ENCODE measurements at regions not wholly inside any gene's neighbourhood (a gene's known extent, or its start where the extent isn't known, plus 50 kb on each side); places are given as distances from the start of the nearest gene placed in this dataset.

DNA sequence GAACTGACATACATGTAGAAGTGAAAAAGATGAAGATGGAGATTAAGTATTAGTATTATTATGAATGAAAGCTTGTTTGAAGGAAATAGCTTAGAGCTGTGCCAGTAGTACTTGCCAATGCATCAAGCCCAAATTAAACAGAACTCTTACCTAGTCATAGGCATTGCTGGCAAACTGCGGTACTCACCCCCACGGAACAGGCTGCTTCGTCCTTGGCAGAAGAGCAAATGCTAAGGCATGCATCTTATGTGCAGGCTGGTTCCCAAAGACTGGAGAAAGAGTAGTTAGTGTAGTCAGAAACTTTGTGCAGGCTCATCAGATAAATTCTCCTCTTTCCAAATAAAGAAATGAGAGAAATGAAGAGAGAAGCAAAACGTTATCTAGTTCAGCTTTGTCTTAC is 134.8 kb downstream of the CCDC59 start:
- TF ChIP-seq ZFX (IDR thresholded peaks at IDR 0.05) = no peak
- TF ChIP-seq, protein P1, sequence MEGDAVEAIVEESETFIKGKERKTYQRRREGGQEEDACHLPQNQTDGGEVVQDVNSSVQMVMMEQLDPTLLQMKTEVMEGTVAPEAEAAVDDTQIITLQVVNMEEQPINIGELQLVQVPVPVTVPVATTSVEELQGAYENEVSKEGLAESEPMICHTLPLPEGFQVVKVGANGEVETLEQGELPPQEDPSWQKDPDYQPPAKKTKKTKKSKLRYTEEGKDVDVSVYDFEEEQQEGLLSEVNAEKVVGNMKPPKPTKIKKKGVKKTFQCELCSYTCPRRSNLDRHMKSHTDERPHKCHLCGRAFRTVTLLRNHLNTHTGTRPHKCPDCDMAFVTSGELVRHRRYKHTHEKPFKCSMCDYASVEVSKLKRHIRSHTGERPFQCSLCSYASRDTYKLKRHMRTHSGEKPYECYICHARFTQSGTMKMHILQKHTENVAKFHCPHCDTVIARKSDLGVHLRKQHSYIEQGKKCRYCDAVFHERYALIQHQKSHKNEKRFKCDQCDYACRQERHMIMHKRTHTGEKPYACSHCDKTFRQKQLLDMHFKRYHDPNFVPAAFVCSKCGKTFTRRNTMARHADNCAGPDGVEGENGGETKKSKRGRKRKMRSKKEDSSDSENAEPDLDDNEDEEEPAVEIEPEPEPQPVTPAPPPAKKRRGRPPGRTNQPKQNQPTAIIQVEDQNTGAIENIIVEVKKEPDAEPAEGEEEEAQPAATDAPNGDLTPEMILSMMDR (conservative IDR thresholded peaks at IDR 0.05) = no peak

DNA sequence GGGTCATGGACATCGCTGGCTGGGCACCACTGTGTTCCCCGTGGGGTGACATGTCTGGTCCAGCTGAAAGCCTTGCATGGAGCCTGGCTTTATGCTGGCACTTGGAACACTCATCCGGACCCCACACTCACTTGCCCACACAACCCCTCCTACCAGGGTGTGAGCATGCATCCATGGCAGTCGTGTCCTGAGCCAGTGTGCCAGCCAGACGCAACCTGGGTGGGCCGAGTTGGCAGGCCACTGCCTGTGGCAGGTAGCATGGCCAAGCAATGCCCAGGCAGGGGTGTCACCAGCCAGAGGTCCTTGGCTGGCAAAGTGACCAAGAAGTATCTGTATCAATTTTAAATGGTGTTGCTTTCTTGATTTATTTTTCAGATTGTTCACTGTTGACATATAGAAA is 141.7 kb downstream of the CCDC59 start:
- TF ChIP-seq, protein P1 (conservative IDR thresholded peaks at IDR 0.05) = no peak
- no peak for TF ChIP-seq ZFX (IDR thresholded peaks at IDR 0.05)
- no peak overlapping the region for H3K27ac ChIP-seq

More for the DNA sequence above, 134.8 kb downstream of the CCDC59 start:
- H3K27ac ChIP-seq = no peak overlapping the region

DNA sequence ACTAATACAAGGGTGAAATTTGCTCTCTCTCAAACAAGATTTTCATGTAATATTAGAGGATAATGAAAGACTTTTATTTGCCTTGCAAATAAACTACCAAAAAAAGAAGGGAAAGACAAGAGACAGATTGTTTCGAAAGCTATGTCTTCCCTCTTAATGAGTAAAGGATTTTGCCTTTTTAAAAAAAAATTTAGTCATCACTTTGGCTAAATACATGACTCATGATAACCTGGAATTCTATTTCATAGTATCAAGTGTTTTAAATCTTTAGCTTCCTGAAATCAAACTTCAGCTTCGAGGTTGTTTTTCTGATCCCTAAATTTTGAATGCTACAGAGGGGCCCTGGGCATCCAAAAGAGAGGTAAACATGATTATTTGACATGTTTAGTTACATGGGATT is 144.4 kb downstream of the CCDC59 start:
- H3K27ac ChIP-seq = no peak overlapping the region
- TF ChIP-seq, protein P1 (conservative IDR thresholded peaks at IDR 0.05) = no peak
- no peak for TF ChIP-seq ZFX (IDR thresholded peaks at IDR 0.05)

DNA sequence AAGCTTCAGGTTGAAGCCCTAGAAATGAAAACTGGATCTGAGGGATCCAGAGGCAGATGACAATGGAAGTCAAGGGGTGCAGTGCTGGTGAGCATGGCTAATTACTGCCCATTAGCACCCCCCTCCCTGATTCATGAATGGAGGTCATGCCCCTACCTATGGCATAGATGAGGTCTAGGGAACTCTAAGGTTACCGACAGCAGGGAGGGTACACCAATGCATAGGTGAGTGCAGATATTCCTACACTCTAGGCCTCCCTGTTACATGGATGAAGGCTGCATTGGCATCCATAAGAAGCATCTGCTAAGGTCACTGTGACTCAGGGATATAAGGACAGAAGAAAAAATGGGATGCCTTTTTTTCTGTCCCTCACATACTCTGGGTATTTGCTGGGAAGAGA is 147.3 kb downstream of the CCDC59 start:
- H3K27ac ChIP-seq = no peak overlapping the region
- no peak for TF ChIP-seq ZFX (IDR thresholded peaks at IDR 0.05)
- TF ChIP-seq, protein P1 (conservative IDR thresholded peaks at IDR 0.05) = no peak

DNA sequence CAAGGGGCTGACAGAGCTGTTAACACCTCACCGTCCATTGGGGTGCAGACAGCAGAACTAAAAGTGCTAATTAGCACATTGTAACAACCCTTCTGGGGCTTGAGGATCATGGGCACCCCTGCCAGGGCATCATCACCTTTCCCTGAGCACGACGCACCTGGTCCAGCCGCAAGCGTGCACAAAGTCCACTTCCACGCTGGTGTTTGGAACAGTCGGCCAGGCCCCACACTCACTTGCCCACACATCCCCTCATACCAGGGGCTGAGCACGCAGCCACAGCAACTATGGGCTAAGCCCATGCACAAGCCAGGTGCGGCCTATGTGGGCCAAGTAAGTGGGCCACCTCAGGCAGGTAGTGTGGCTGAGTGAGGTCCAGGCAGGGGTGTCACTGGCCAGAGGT is 148.7 kb downstream of the CCDC59 start:
- H3K27ac ChIP-seq = no peak overlapping the region
- no peak for TF ChIP-seq ZFX (IDR thresholded peaks at IDR 0.05)
- TF ChIP-seq, protein P1 (conservative IDR thresholded peaks at IDR 0.05) = no peak

DNA sequence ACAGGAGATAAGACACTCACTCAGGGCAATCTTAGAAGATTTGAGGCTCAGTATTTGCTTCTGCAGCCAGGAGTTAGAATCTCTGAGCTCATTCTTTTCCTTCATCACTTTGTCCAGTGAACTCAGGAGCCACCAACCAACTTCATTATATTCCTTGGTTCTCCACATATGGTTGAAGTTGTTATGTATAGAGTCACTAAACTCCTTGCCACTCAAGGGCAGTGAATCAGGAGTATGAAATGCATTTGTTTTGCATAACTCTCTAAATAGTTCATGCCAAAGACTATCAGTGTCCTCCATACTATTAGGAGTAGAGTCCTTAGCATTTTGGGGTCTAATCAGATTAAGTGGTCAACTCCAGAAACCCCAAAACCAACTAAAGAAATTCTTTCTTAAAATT is 150.6 kb downstream of the CCDC59 start:
- no peak overlapping the region for H3K27ac ChIP-seq
- no peak for TF ChIP-seq ZFX (IDR thresholded peaks at IDR 0.05)
- TF ChIP-seq, protein P1 (conservative IDR thresholded peaks at IDR 0.05) = no peak

DNA sequence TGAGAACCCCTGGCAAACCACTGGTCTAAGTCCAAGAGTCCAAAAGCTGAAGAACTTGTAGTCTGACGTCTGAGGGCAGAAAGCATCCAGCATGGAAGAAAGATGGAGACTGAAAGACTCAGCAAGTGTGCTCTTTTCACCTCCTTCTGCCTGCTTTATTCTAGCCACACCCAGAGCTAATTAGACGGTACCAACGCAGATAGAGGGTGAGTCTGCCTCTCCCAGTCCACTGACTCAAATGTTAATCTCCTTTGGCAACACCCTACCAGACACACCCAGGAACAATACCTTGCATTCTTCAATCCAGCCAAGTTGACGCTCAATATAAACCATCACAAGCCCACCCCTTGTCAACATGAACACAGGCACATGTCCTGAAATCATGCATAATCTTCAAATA is 155.1 kb downstream of the CCDC59 start:
- TF ChIP-seq, protein P1 (conservative IDR thresholded peaks at IDR 0.05) = no peak
- TF ChIP-seq ZFX (IDR thresholded peaks at IDR 0.05) = no peak
- H3K27ac ChIP-seq = no peak overlapping the region

All from C4-2B (cell line).